GM13976 (cell line): ENCODE measurements at regions not wholly inside any gene's neighbourhood (a gene's known extent, or its start where the extent isn't known, plus 50 kb on each side); places are given as distances from the start of the nearest gene placed in this dataset.

ENCODE experiments used
- DNase-seq: peaks from one replicate; pipeline ENCODE4 v3.0.0; 2012; ENCODE audit warnings: low spot score
- CTCF ChIP-seq: IDR thresholded peaks from 2 replicates; pipeline ENCODE4 v1.5.1; 2012; ENCODE audit warnings: borderline replicate concordance, mild to moderate bottlenecking; ENCODE audit not compliant: insufficient read depth; ENCODE audit errors: extremely low read depth, missing control alignments, control extremely low read depth
- in situ Hi-C: fragments of 300-500 bp; cut with MboI; formaldehyde crosslinking; loops from one replicate; pipeline ENCODE4 v1.12.0; 2022; ENCODE audit warnings: low sequenced_read_pairs, mixed read lengths, inconsistent platforms; ENCODE audit not compliant: unreplicated experiment

GRCh38 chr7:16083931-16084330, 337.4 kb downstream of the CRPPA start:
- in situ Hi-C loops = loop anchor here (25.0 kb wide), 1 partner anchor 478 kb away; no protein-coding TSS in a partner anchor
- no peak for DNase-seq

GRCh38 chr7:16080131-16080530, 341.2 kb downstream of the CRPPA start:
- DNase-seq = no peak
- in situ Hi-C loops = loop anchor here (25.0 kb wide), 1 partner anchor 482 kb away; no protein-coding TSS in a partner anchor
- TF ChIP-seq CTCF = no peak

More at GRCh38 chr7:16083931-16084330, 337.4 kb downstream of the CRPPA start:
- no peak for TF ChIP-seq CTCF

- TF ChIP-seq CTCF = no peak
- no peak for DNase-seq
- in situ Hi-C loops = loop anchor here (25.0 kb wide), 1 partner anchor 483 kb away; no protein-coding TSS in a partner anchor
Observed at GRCh38 chr7:16079723-16080122, 341.6 kb downstream of the CRPPA start.

GRCh38 chr7:16078076-16078952, 343.0 kb downstream of the CRPPA start:
- peak; percentile 24 for DNase-seq
- in situ Hi-C loops = loop anchor here (25.0 kb wide), 1 partner anchor 484 kb away; no protein-coding TSS in a partner anchor
- peak; percentile 59 for TF ChIP-seq CTCF

GRCh38 chr7:16071246-16071857, 350.0 kb downstream of the CRPPA start:
- in situ Hi-C loops = loop anchor here (25.0 kb wide), 1 partner anchor 759 kb away; no protein-coding TSS in a partner anchor
- DNase-seq = peak; percentile 13
- TF ChIP-seq CTCF = peak; percentile 44

- TF ChIP-seq CTCF = no peak
- no peak for DNase-seq
- in situ Hi-C loops = loop anchor here (25.0 kb wide), 1 partner anchor 759 kb away; no protein-coding TSS in a partner anchor
Observed at GRCh38 chr7:16070806-16071205, 350.5 kb downstream of the CRPPA start.
